ENCODE measurements at regions not wholly inside any gene's neighbourhood (a gene's known extent, or its start where the extent isn't known, plus 50 kb on each side); places are given as distances from the start of the nearest gene placed in this dataset.

- Histone ChIP-seq H3K4me3 (ENCODE audit: low read depth in 1 of 2, low read length in 2 of 2) (no peak overlapping the region), H3K36me3 (ENCODE audit: control insufficient read depth in 1 of 2, insufficient read depth in 2 of 2, low read length in 2 of 2) (no peaks in the 10 kb centered on the region), H3K27ac (ENCODE audit: low read depth, low read length) (no peak overlapping the region), H3K4me1 (ENCODE audit: control insufficient read depth in 1 of 2, insufficient read depth in 2 of 2, low read length in 2 of 2) (no peaks in the 10 kb centered on the region), H3K27me3 (ENCODE audit: control insufficient read depth in 1 of 2, insufficient read depth in 2 of 2, low read length in 2 of 2) (no peaks in the 10 kb centered on the region), H3K9me3 (ENCODE audit: control insufficient read depth in 1 of 2, low read length in 2 of 2) (no peaks in the 10 kb centered on the region), H3K9ac (ENCODE audit: low read depth in 1 of 2, low read length in 2 of 2) (no peak overlapping the region)
These were observed 62.7 kb upstream of the EDNRA start for GRCh38 chr4:147418226-147418625.

DNA sequence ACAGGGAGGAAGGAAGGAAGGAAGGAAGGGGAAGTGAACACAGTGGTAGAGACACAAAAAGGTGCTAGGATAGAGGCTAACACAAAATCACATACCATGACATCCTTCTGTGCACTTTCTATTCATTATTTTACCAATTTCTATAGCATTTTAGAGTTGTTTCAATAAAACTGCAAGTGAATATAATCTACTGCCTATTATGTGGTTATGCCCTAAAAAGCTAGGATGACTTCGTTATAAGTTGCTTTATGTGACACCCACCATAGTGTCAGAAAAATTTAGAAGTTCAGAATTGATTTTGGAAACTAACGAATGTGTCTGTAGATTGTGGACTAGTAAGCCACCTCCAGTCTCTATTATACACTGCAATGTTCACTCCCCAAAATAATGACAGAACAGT is 59.4 kb upstream of the EDNRA start:
- no peak overlapping the region for H3K9ac ChIP-seq (ENCODE audit: low read depth in 1 of 2, low read length in 2 of 2)
- H3K9me3 ChIP-seq (ENCODE audit: control insufficient read depth in 1 of 2, low read length in 2 of 2) = no peaks in the 10 kb centered on the region
- H3K4me1 ChIP-seq (ENCODE audit: control insufficient read depth in 1 of 2, insufficient read depth in 2 of 2, low read length in 2 of 2) = no peaks in the 10 kb centered on the region
- H3K4me3 ChIP-seq (ENCODE audit: low read depth in 1 of 2, low read length in 2 of 2) = no peak overlapping the region
- H3K27me3 ChIP-seq (ENCODE audit: control insufficient read depth in 1 of 2, insufficient read depth in 2 of 2, low read length in 2 of 2) = no peaks in the 10 kb centered on the region
- H3K36me3 ChIP-seq (ENCODE audit: control insufficient read depth in 1 of 2, insufficient read depth in 2 of 2, low read length in 2 of 2) = no peaks in the 10 kb centered on the region
- no peak overlapping the region for H3K27ac ChIP-seq (ENCODE audit: low read depth, low read length)

GRCh38 chr4:147423229-147423628 is 57.7 kb upstream of the EDNRA start:
- Histone ChIP-seq H3K9me3 (ENCODE audit: control insufficient read depth in 1 of 2, low read length in 2 of 2) (no peaks in the 10 kb centered on the region), H3K4me3 (ENCODE audit: low read depth in 1 of 2, low read length in 2 of 2) (no peak overlapping the region), H3K4me1 (ENCODE audit: control insufficient read depth in 1 of 2, insufficient read depth in 2 of 2, low read length in 2 of 2) (no peaks in the 10 kb centered on the region), H3K36me3 (ENCODE audit: control insufficient read depth in 1 of 2, insufficient read depth in 2 of 2, low read length in 2 of 2) (no peaks in the 10 kb centered on the region), H3K9ac (ENCODE audit: low read depth in 1 of 2, low read length in 2 of 2) (no peak overlapping the region), H3K27me3 (ENCODE audit: control insufficient read depth in 1 of 2, insufficient read depth in 2 of 2, low read length in 2 of 2) (no peaks in the 10 kb centered on the region), H3K27ac (ENCODE audit: low read depth, low read length) (no peak overlapping the region)

DNA sequence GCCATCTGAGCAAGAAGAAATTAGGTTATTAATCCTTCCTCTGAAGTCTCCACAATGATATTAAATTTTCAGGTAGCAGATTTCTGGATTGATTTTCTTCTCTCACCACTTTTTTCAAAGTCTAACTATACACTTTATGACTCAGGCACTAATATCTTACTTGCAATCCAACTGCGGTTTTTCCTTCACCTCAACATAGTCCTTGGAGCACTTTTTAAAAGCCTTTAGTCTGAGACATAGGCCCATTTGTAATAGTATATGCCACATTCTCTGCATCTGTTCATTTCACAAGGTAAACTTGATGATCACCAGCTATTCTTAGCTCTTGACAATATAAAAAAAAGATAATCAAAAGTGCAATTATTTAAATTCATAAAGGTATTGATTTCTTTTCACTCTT is 55.9 kb upstream of the EDNRA start:
- H3K9ac ChIP-seq (ENCODE audit: low read depth in 1 of 2, low read length in 2 of 2) = no peak overlapping the region
- H3K27ac ChIP-seq (ENCODE audit: low read depth, low read length) = no peak overlapping the region
- H3K27me3 ChIP-seq (ENCODE audit: control insufficient read depth in 1 of 2, insufficient read depth in 2 of 2, low read length in 2 of 2) = no peaks in the 10 kb centered on the region
- no peak overlapping the region for H3K4me3 ChIP-seq (ENCODE audit: low read depth in 1 of 2, low read length in 2 of 2)
- no peaks in the 10 kb centered on the region for H3K36me3 ChIP-seq (ENCODE audit: control insufficient read depth in 1 of 2, insufficient read depth in 2 of 2, low read length in 2 of 2)
- no peaks in the 10 kb centered on the region for H3K9me3 ChIP-seq (ENCODE audit: control insufficient read depth in 1 of 2, low read length in 2 of 2)
- no peaks in the 10 kb centered on the region for H3K4me1 ChIP-seq (ENCODE audit: control insufficient read depth in 1 of 2, insufficient read depth in 2 of 2, low read length in 2 of 2)

- no peak overlapping the region for H3K4me3 ChIP-seq (ENCODE audit: low read depth in 1 of 2, low read length in 2 of 2)
- H3K9ac ChIP-seq (ENCODE audit: low read depth in 1 of 2, low read length in 2 of 2) = no peak overlapping the region
- no peaks in the 10 kb centered on the region for H3K9me3 ChIP-seq (ENCODE audit: control insufficient read depth in 1 of 2, low read length in 2 of 2)
- no peak overlapping the region for H3K27ac ChIP-seq (ENCODE audit: low read depth, low read length)
- H3K27me3 ChIP-seq (ENCODE audit: control insufficient read depth in 1 of 2, insufficient read depth in 2 of 2, low read length in 2 of 2) = no peaks in the 10 kb centered on the region
- H3K4me1 ChIP-seq (ENCODE audit: control insufficient read depth in 1 of 2, insufficient read depth in 2 of 2, low read length in 2 of 2) = no peaks in the 10 kb centered on the region
- no peaks in the 10 kb centered on the region for H3K36me3 ChIP-seq (ENCODE audit: control insufficient read depth in 1 of 2, insufficient read depth in 2 of 2, low read length in 2 of 2)
These were observed 52.3 kb upstream of the EDNRA start for GRCh38 chr4:147428583-147428982.

DNA sequence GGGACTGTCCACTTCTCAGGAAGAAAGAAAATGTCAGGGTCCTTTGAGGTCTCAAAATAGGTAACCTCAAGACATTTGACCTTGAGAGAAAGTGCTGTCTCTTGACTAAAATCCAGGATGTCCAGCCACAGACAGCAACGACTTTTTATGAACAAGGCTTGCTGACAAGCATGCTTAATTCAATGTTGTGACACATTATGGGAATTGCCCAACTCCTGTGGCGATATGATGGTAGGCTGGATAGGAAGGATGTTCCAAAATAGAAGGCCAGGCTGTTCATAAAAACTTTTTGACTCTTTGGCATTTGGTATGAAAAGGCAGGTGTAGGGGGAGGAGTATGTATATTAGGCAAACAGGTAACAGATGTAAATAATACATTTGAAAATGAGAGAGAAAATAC is 50.8 kb upstream of the EDNRA start:
- Histone ChIP-seq H3K36me3 (ENCODE audit: control insufficient read depth in 1 of 2, insufficient read depth in 2 of 2, low read length in 2 of 2) (no peaks in the 10 kb centered on the region), H3K9me3 (ENCODE audit: control insufficient read depth in 1 of 2, low read length in 2 of 2) (no peaks in the 10 kb centered on the region), H3K27me3 (ENCODE audit: control insufficient read depth in 1 of 2, insufficient read depth in 2 of 2, low read length in 2 of 2) (no peaks in the 10 kb centered on the region), H3K27ac (ENCODE audit: low read depth, low read length) (no peak overlapping the region), H3K4me3 (ENCODE audit: low read depth in 1 of 2, low read length in 2 of 2) (no peak overlapping the region), H3K4me1 (ENCODE audit: control insufficient read depth in 1 of 2, insufficient read depth in 2 of 2, low read length in 2 of 2) (no peaks in the 10 kb centered on the region), H3K9ac (ENCODE audit: low read depth in 1 of 2, low read length in 2 of 2) (no peak overlapping the region)

Data from duodenal mucosa (tissue), 2 donors.